SKM-1 treated with dmso at 0.1 percent for 144 hours (cell line): ENCODE measurements at regions not wholly inside any gene's neighbourhood (a gene's known extent, or its start where the extent isn't known, plus 50 kb on each side); places are given as distances from the start of the nearest gene placed in this dataset.
"Not testable (repeated sequence)": the region's sequence is repeated elsewhere in the genome, so short reads cannot be mapped to it uniquely, and the experiment has no call there.

ENCODE experiments used
- DNase-seq: peaks from one replicate; lab custom pipeline; 2025; ENCODE audit not compliant: unreplicated experiment; lab: John Stamatoyannopoulos, UW

- DNase-seq: no peak
These were observed 122.7 kb downstream of the FAM53A start for GRCh38 chr4:1561286-1561990.

- no peak for DNase-seq
These were observed 124.0 kb downstream of the FAM53A start for GRCh38 chr4:1559896-1560650.

GRCh38 chr4:1558205-1558604, 125.9 kb downstream of the FAM53A start:
- no peak for DNase-seq

- DNase-seq: no peak
These were observed 126.9 kb downstream of the FAM53A start for GRCh38 chr4:1557221-1557597.

- DNase-seq: no peak
These were observed 127.4 kb downstream of the FAM53A start for GRCh38 chr4:1556541-1557220.

- no peak for DNase-seq
These were observed 129.2 kb downstream of the FAM53A start for GRCh38 chr4:1554876-1555265.

GRCh38 chr4:1554246-1554875, 129.8 kb downstream of the FAM53A start:
- no peak for DNase-seq

GRCh38 chr4:1553365-1553764, 130.7 kb downstream of the FAM53A start:
- no peak for DNase-seq

- no peak for DNase-seq
These were observed 131.7 kb downstream of the FAM53A start for GRCh38 chr4:1552451-1552850.

GRCh38 chr4:1551211-1551610, 132.9 kb downstream of the FAM53A start:
- DNase-seq: no peak

- no peak for DNase-seq
These were observed 133.7 kb downstream of the FAM53A start for GRCh38 chr4:1550122-1551070.

- DNase-seq: no peak
These were observed 134.5 kb downstream of the FAM53A start for GRCh38 chr4:1549638-1550035.

- DNase-seq: peak; percentile 9
These were observed 135.1 kb downstream of the FAM53A start for GRCh38 chr4:1548827-1549637.

- no peak for DNase-seq
These were observed 136.0 kb downstream of the FAM53A start for GRCh38 chr4:1547856-1548826.

GRCh38 chr4:1547131-1547855, 136.8 kb downstream of the FAM53A start:
- DNase-seq: no peak

- DNase-seq: no peak
These were observed 138.6 kb upstream of the NKX1-1 start for GRCh38 chr4:1544861-1545281.

- not testable (repeated sequence) for DNase-seq
These were observed 138.2 kb upstream of the NKX1-1 start for GRCh38 chr4:1544435-1544834.

- no peak for DNase-seq
These were observed 137.7 kb upstream of the NKX1-1 start for GRCh38 chr4:1543976-1544375.
